GM06990 (cell line): ENCODE measurements at regions not wholly inside any gene's neighbourhood (a gene's known extent, or its start where the extent isn't known, plus 50 kb on each side); places are given as distances from the start of the nearest gene placed in this dataset.

Source experiments
- DNase-seq: peaks from one replicate; pipeline ENCODE4 v3.0.0-alpha.2; 2011; ENCODE audit not compliant: insufficient read length; ENCODE audit errors: extremely low read depth
- H3K27me3 ChIP-seq: replicated peaks from 2 replicates; pipeline ENCODE4 v1.6.0; 2011; ENCODE audit warnings: low read length; ENCODE audit not compliant: control insufficient read depth, insufficient read depth
- H3K36me3 ChIP-seq: 2 replicates; pipeline ENCODE4 v1.5.1; 2011; ENCODE audit warnings: low read length; ENCODE audit not compliant: control insufficient read depth, insufficient read depth
- H3K4me3 ChIP-seq: replicated peaks from 2 replicates; pipeline ENCODE4 v1.5.1; 2011; ENCODE audit warnings: low read depth, mild to moderate bottlenecking, control low read depth, low read length
- TF ChIP-seq, protein P1 (sequence below): IDR thresholded peaks from 2 replicates; pipeline ENCODE4 v1.5.1; 2011; ENCODE audit warnings: low read length, control low read depth, mild to moderate bottlenecking, inconsistent platforms; ENCODE audit not compliant: insufficient read depth, poor library complexity, severe bottlenecking

DNA sequence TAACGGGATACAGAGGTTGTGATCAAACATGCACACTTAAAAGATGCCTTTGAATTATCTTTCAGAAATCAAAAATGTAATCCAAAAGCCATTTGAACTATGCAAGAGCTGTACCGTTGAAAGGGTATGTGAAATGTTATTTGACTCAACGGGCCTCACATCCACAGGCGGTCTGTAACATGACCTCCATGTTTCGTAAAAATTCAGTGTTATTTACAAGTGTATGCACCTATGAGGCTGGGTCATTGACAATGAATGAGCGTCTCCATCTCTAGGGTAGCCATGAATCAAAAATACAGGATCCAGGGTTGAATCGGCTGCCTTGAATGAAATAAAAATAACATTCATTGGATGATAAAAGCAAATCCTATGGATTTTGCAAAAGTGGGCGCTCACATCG, 100.1 kb downstream of the CRLF2 start:
- Histone ChIP-seq H3K27me3 (no peaks in the 10 kb centered on the region), H3K4me3 (no peak overlapping the region), H3K36me3 (no peaks in the 10 kb centered on the region)
- TF ChIP-seq, protein P1, sequence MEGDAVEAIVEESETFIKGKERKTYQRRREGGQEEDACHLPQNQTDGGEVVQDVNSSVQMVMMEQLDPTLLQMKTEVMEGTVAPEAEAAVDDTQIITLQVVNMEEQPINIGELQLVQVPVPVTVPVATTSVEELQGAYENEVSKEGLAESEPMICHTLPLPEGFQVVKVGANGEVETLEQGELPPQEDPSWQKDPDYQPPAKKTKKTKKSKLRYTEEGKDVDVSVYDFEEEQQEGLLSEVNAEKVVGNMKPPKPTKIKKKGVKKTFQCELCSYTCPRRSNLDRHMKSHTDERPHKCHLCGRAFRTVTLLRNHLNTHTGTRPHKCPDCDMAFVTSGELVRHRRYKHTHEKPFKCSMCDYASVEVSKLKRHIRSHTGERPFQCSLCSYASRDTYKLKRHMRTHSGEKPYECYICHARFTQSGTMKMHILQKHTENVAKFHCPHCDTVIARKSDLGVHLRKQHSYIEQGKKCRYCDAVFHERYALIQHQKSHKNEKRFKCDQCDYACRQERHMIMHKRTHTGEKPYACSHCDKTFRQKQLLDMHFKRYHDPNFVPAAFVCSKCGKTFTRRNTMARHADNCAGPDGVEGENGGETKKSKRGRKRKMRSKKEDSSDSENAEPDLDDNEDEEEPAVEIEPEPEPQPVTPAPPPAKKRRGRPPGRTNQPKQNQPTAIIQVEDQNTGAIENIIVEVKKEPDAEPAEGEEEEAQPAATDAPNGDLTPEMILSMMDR, result no peak
- DNase-seq, result no peak

- no peaks in the 10 kb centered on the region for H3K27me3 ChIP-seq
- no peak for DNase-seq
- TF ChIP-seq, protein P1, result no peak
- no peak overlapping the region for H3K4me3 ChIP-seq
- no peaks in the 10 kb centered on the region for H3K36me3 ChIP-seq
Observed at GRCh38 chrX:1111601-1112300, 100.7 kb downstream of the CRLF2 start.

GRCh38 chrX:1109580-1110119, 102.8 kb downstream of the CRLF2 start:
- DNase-seq, result no peak
- no peaks in the 10 kb centered on the region for H3K27me3 ChIP-seq
- no peaks in the 10 kb centered on the region for H3K36me3 ChIP-seq
- TF ChIP-seq, protein P1, result no peak
- H3K4me3 ChIP-seq, result no peak overlapping the region

DNA sequence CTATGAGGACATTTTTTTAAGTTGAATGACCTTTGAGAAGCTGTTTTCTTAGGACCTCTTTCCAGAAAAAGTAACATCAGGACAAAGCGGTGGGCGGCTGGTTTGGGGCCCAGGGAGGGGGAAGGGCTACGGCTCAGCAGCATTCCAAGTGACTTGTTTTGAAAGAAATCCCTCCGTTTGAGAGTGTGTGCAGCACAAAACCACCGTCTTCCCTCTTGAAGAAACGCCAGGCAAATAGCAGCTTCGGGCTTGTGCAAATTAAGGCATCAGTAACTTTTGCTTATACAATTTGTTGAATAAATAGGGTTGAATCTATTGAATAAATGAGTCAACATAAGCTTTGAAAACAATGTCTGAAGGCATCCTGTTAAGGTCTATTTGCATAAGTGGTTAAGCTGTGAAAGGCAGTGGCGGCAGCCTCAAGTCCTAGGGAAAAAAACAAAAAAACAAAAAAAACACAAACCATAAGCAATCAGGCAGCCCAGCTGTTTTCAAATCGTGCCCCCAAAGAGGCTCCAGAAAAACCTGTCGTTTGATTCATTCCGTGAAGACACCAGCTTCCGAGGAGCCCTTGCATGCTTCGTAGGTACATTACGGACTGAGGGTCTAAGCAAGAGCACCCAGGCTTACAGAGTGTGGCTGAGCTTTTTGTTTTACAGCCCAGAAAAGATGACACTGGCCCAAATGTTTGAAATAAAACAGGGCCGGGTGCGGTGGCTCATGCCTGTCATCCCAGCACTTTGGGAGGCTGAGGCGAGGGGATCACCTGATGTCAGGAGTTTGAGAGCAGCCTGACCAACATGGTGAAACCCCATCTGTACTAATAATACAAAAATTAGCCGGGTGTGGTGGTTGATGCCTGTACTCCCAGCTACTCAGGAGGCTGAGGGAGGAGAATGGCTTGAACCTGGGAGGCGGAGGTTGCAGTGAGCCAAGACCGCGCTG, 103.7 kb downstream of the CRLF2 start:
- DNase-seq, result no peak
- TF ChIP-seq, protein P1, result no peak
- no peaks in the 10 kb centered on the region for H3K27me3 ChIP-seq
- no peak overlapping the region for H3K4me3 ChIP-seq
- no peaks in the 10 kb centered on the region for H3K36me3 ChIP-seq

- TF ChIP-seq, protein P1, result no peak
- Histone ChIP-seq H3K4me3 (no peak overlapping the region), H3K27me3 (no peaks in the 10 kb centered on the region), H3K36me3 (no peaks in the 10 kb centered on the region)
- DNase-seq, result no peak
Observed at GRCh38 chrX:1106478-1107210, 105.8 kb downstream of the CRLF2 start.
